Mesenchymal stem cell (in vitro differentiated cells and primary cell): ENCODE measurements at regions not wholly inside any gene's neighbourhood (a gene's known extent, or its start where the extent isn't known, plus 50 kb on each side); places are given as distances from the start of the nearest gene placed in this dataset.
"Not testable (repeated sequence)": the region's sequence is repeated elsewhere in the genome, so short reads cannot be mapped to it uniquely, and the experiment has no call there.

Experiments used
- DNase-seq: peaks from one replicate; pipeline ENCODE4 v3.0.0-alpha.2; 2013
- H2AFZ ChIP-seq: one replicate; pipeline ENCODE4 v1.6.1; 2013; ENCODE audit warnings: low read depth, mild to moderate bottlenecking, control low read depth, inconsistent platforms, low read length, moderate library complexity
- H2AK5ac ChIP-seq: 2 replicates; pipeline ENCODE4 v1.6.1; 2013; ENCODE audit warnings: low read length, moderate library complexity, mild to moderate bottlenecking, inconsistent platforms; ENCODE audit not compliant: severe bottlenecking
- H2BK120ac ChIP-seq: one replicate; pipeline ENCODE4 v1.6.1; 2013; ENCODE audit warnings: low read depth, mild to moderate bottlenecking, inconsistent platforms, low read length, moderate library complexity
- H2BK12ac ChIP-seq, 2 experiments: one replicate each; pipeline ENCODE4 v1.6.1; 2013; ENCODE audit warnings: inconsistent platforms in 2 of 2, low read length in 2 of 2, mild to moderate bottlenecking in 2 of 2, moderate library complexity in 2 of 2, control low read depth in 1 of 2
- H2BK15ac ChIP-seq: one replicate; pipeline ENCODE4 v1.6.1; 2013; ENCODE audit warnings: mild to moderate bottlenecking, low read depth, inconsistent platforms; ENCODE audit not compliant: poor library complexity, severe bottlenecking
- H2BK5ac ChIP-seq: 2 replicates; pipeline ENCODE4 v1.6.1; 2013; ENCODE audit warnings: low read depth, mild to moderate bottlenecking, low read length, control low read depth, inconsistent platforms; ENCODE audit not compliant: poor library complexity, severe bottlenecking
- H3K14ac ChIP-seq, 2 experiments: one replicate each; pipeline ENCODE4 v1.6.1; 2013; ENCODE audit warnings: inconsistent platforms in 2 of 2, low read length in 2 of 2, control low read depth in 1 of 2, mild to moderate bottlenecking in 1 of 2, moderate library complexity in 1 of 2
- H3K18ac ChIP-seq, 2 experiments: one replicate each; pipeline ENCODE4 v1.6.1; 2013; ENCODE audit warnings: inconsistent platforms in 2 of 2, low read length in 2 of 2, control low read depth in 1 of 2, low read depth in 1 of 2, mild to moderate bottlenecking in 1 of 2
- H3K23ac ChIP-seq, 2 experiments: one replicate each; pipeline ENCODE4 v1.6.1; 2013; ENCODE audit warnings: inconsistent platforms in 2 of 2, low read length in 2 of 2, mild to moderate bottlenecking in 2 of 2, moderate library complexity in 2 of 2, control low read depth in 1 of 2
- H3K27ac ChIP-seq: 2 replicates; pipeline ENCODE4 v1.5.1; 2013; ENCODE audit warnings: mild to moderate bottlenecking, moderate library complexity, low read length, control low read depth, inconsistent platforms; ENCODE audit not compliant: poor library complexity, severe bottlenecking
- H3K27me3 ChIP-seq, 2 experiments: 2 replicates each; pipeline versions ENCODE4 v1.6.1 to v1.7.0; 2013; ENCODE audit warnings: low read length in 2 of 2, mild to moderate bottlenecking in 2 of 2, moderate library complexity in 2 of 2, control low read depth in 1 of 2, inconsistent platforms in 1 of 2; ENCODE audit not compliant: control insufficient read depth in 1 of 2, insufficient read depth in 1 of 2
- H3K36me3 ChIP-seq, 2 experiments: 2 replicates each; pipeline versions ENCODE4 v1.6.1 to v1.7.0; 2013; ENCODE audit warnings: low read length in 2 of 2, control low read depth in 1 of 2, inconsistent platforms in 1 of 2, low read depth in 1 of 2, mild to moderate bottlenecking in 1 of 2; ENCODE audit not compliant: insufficient read depth in 2 of 2, control insufficient read depth in 1 of 2
- H3K4ac ChIP-seq, 2 experiments: one replicate each; pipeline ENCODE4 v1.6.1; 2013; ENCODE audit warnings: inconsistent platforms in 2 of 2, low read length in 2 of 2, mild to moderate bottlenecking in 2 of 2, moderate library complexity in 2 of 2, control low read depth in 1 of 2, low read depth in 1 of 2
- H3K4me1 ChIP-seq: 2 replicates; pipeline ENCODE4 v1.6.1; 2013; ENCODE audit warnings: low read depth, low read length, control low read depth; ENCODE audit not compliant: control insufficient read depth, insufficient read depth
- H3K4me2 ChIP-seq: 2 replicates; pipeline ENCODE4 v1.6.1; 2013; ENCODE audit warnings: low read length, mild to moderate bottlenecking, inconsistent platforms; ENCODE audit not compliant: poor library complexity, severe bottlenecking
- H3K4me3 ChIP-seq, 2 experiments: 2 replicates each; pipeline versions ENCODE4 v1.5.1 to v1.7.0; 2013; ENCODE audit warnings: low read length in 2 of 2, mild to moderate bottlenecking in 2 of 2, control low read depth in 1 of 2, low read depth in 1 of 2; ENCODE audit not compliant: insufficient read depth in 1 of 2
- H3K79me1 ChIP-seq: replicated peaks from 2 replicates; pipeline ENCODE4 v1.6.1; 2013; ENCODE audit warnings: mild to moderate bottlenecking, control low read depth, low read length, inconsistent platforms; ENCODE audit not compliant: poor library complexity, severe bottlenecking
- H3K9ac ChIP-seq: 2 replicates; pipeline ENCODE4 v1.7.0; 2013; ENCODE audit warnings: mild to moderate bottlenecking, low read length, moderate library complexity
- H3K9me3 ChIP-seq: 2 replicates; pipeline ENCODE4 v1.7.0; 2013; ENCODE audit warnings: mild to moderate bottlenecking, low read length; ENCODE audit not compliant: control insufficient read depth
- H4K8ac ChIP-seq: one replicate; pipeline ENCODE4 v1.6.1; 2013; ENCODE audit warnings: inconsistent platforms, mild to moderate bottlenecking, low read length, moderate library complexity
- H4K91ac ChIP-seq: one replicate; pipeline ENCODE4 v1.6.1; 2013; ENCODE audit warnings: mild to moderate bottlenecking, low read length, inconsistent platforms
- WGBS: methylation state at CpG from one replicate; pipeline ENCODE4 v1.1.7; 2013; ENCODE audit warnings: mixed read lengths; 5-methylcytosine and 5-hydroxymethylcytosine counted together

- Histone ChIP-seq H2AFZ (no peak overlapping the region), H2AK5ac (no peak overlapping the region), H3K14ac (no peak overlapping the region), H3K27me3 (peaks cover 0 to 7% of the 10 kb centered on the region in 2 experiments), H3K4ac (no peak overlapping the region), H2BK5ac (no peak overlapping the region), H3K4me2 (no peak overlapping the region), H3K4me3 (no peak overlapping the region), H3K79me1 (no peaks in the 10 kb centered on the region), H3K27ac (no peak overlapping the region), H3K23ac (no peak overlapping the region), H2BK15ac (no peak overlapping the region), H3K4me1 (no peaks in the 10 kb centered on the region), H3K36me3 (no peaks in the 10 kb centered on the region), H2BK120ac (no peak overlapping the region), H4K8ac (no peak overlapping the region), H3K9ac (no peak overlapping the region), H4K91ac (no peak overlapping the region), H2BK12ac (no peak overlapping the region), H3K18ac (no peak overlapping the region), H3K9me3 (no peaks in the 10 kb centered on the region)
- 89% methylated on average over 3 of the region's 4 CpGs for WGBS
- no peak for DNase-seq
Measured at GRCh38 chr6:90459225-90459758, 127.6 kb downstream of the MAP3K7 start.

GRCh38 chr6:90458353-90459224 lies 128.3 kb downstream of the MAP3K7 start:
- Histone ChIP-seq H3K79me1 (no peaks in the 10 kb centered on the region), H3K18ac (no peak overlapping the region), H4K8ac (no peak overlapping the region), H3K36me3 (no peaks in the 10 kb centered on the region), H2AFZ (no peak overlapping the region), H3K9me3 (no peaks in the 10 kb centered on the region), H3K9ac (no peak overlapping the region), H3K4ac (no peak overlapping the region), H2BK12ac (no peak overlapping the region), H3K27ac (no peak overlapping the region), H3K4me2 (no peak overlapping the region), H3K27me3 (peaks cover 0 to 7% of the 10 kb centered on the region in 2 experiments), H2BK15ac (no peak overlapping the region), H2AK5ac (no peak overlapping the region), H3K23ac (no peak overlapping the region), H2BK5ac (no peak overlapping the region), H3K14ac (no peak overlapping the region), H4K91ac (no peak overlapping the region), H3K4me3 (peak overlapping the region in 1 of 2 experiments; percentile 66), H3K4me1 (no peaks in the 10 kb centered on the region), H2BK120ac (no peak overlapping the region)
- DNase-seq: no peak
- 78% methylated on average over 10 of the region's 10 CpGs for WGBS

- Histone ChIP-seq H4K91ac (no peak overlapping the region), H3K36me3 (no peaks in the 10 kb centered on the region), H2AK5ac (no peak overlapping the region), H4K8ac (no peak overlapping the region), H3K4me3 (no peak overlapping the region), H3K23ac (no peak overlapping the region), H2BK5ac (no peak overlapping the region), H3K4ac (no peak overlapping the region), H2BK120ac (no peak overlapping the region), H2BK12ac (no peak overlapping the region), H3K9me3 (no peaks in the 10 kb centered on the region), H3K27ac (no peak overlapping the region), H2AFZ (no peak overlapping the region), H3K27me3 (peaks cover 0 to 7% of the 10 kb centered on the region in 2 experiments), H3K9ac (no peak overlapping the region), H3K4me1 (no peaks in the 10 kb centered on the region), H3K18ac (no peak overlapping the region), H3K79me1 (no peaks in the 10 kb centered on the region), H3K4me2 (no peak overlapping the region), H3K14ac (no peak overlapping the region), H2BK15ac (no peak overlapping the region)
- DNase-seq: no peak
- WGBS: no CpG with 5 or more reads among the region's 2 CpGs
Measured at GRCh38 chr6:90457867-90458259, 129.0 kb downstream of the MAP3K7 start.

GRCh38 chr6:90456997-90457866 lies 129.6 kb downstream of the MAP3K7 start:
- not testable (repeated sequence) for H3K23ac ChIP-seq, H3K79me1 ChIP-seq, DNase-seq, H4K91ac ChIP-seq, H3K27ac ChIP-seq, H3K9me3 ChIP-seq, H4K8ac ChIP-seq, H3K4me2 ChIP-seq, H3K9ac ChIP-seq, H3K4me3 ChIP-seq, H2BK5ac ChIP-seq, H3K18ac ChIP-seq, H3K27me3 ChIP-seq, H2BK12ac ChIP-seq, H3K4me1 ChIP-seq, H3K36me3 ChIP-seq, H3K14ac ChIP-seq, H2AFZ ChIP-seq, H2AK5ac ChIP-seq, H2BK15ac ChIP-seq, H3K4ac ChIP-seq, H2BK120ac ChIP-seq
- 86% methylated on average over 17 of the region's 19 CpGs for WGBS
